ENCODE measurements at regions not wholly inside any gene's neighbourhood (a gene's known extent, or its start where the extent isn't known, plus 50 kb on each side); places are given as distances from the start of the nearest gene placed in this dataset.
"Not testable (repeated sequence)": the region's sequence is repeated elsewhere in the genome, so short reads cannot be mapped to it uniquely, and the experiment has no call there.

- DNase-seq (ENCODE audit: insufficient read length, low spot score) (no peak), FAIRE-seq (no peak)
- no peak for TF ChIP-seq CTCF (IDR thresholded peaks at IDR 0.05; ENCODE audit: insufficient read depth, missing control alignments)
Observed at GRCh38 chr7:112670193-112670592, 120.0 kb downstream of the TMEM168 start.

GRCh38 chr7:112678626-112679025 lies 111.6 kb downstream of the TMEM168 start:
- DNase-seq (ENCODE audit: insufficient read length, low spot score) (no peak), FAIRE-seq (no peak)
- TF ChIP-seq CTCF (IDR thresholded peaks at IDR 0.05; ENCODE audit: insufficient read depth, missing control alignments) = no peak

- not testable (repeated sequence) for DNase-seq (ENCODE audit: insufficient read length, low spot score); FAIRE-seq
Observed at GRCh38 chr7:112689466-112690177, 100.6 kb downstream of the TMEM168 start.

- TF ChIP-seq CTCF (IDR thresholded peaks at IDR 0.05; ENCODE audit: insufficient read depth, missing control alignments) = no peak
- FAIRE-seq (no peak), DNase-seq (ENCODE audit: insufficient read length, low spot score) (no peak)
Observed at GRCh38 chr7:112692333-112692732, 97.9 kb downstream of the TMEM168 start.

- DNase-seq (ENCODE audit: insufficient read length, low spot score); FAIRE-seq: not testable (repeated sequence)
Observed at GRCh38 chr7:112697211-112697610, 93.0 kb downstream of the TMEM168 start.

GRCh38 chr7:112699725-112700513 lies 90.3 kb downstream of the TMEM168 start:
- TF ChIP-seq CTCF (IDR thresholded peaks at IDR 0.05; ENCODE audit: insufficient read depth, missing control alignments) = no peak
- DNase-seq (ENCODE audit: insufficient read length, low spot score) = no peak
- no peak for FAIRE-seq

- no peak for TF ChIP-seq CTCF (IDR thresholded peaks at IDR 0.05; ENCODE audit: insufficient read depth, missing control alignments)
- FAIRE-seq = no peak
Observed at GRCh38 chr7:112701456-112701855, 88.7 kb downstream of the TMEM168 start.

GRCh38 chr7:112707655-112708054 lies 82.5 kb downstream of the TMEM168 start:
- FAIRE-seq (no peak), DNase-seq (ENCODE audit: insufficient read length, low spot score) (no peak)
- no peak for TF ChIP-seq CTCF (IDR thresholded peaks at IDR 0.05; ENCODE audit: insufficient read depth, missing control alignments)

More at GRCh38 chr7:112701456-112701855, 88.7 kb downstream of the TMEM168 start:
- DNase-seq (ENCODE audit: insufficient read length, low spot score) = no peak

All from D721Med (cell line).